ENCODE measurements at regions not wholly inside any gene's neighbourhood (a gene's known extent, or its start where the extent isn't known, plus 50 kb on each side); places are given as distances from the start of the nearest gene placed in this dataset.

- no peak for DNase-seq (ENCODE audit: low read depth)
Observed at GRCh38 chr10:108523016-108523800, 1358.7 kb upstream of the SORCS1 start.

GRCh38 chr10:108521827-108522492, 1357.5 kb upstream of the SORCS1 start:
- DNase-seq (ENCODE audit: low read depth), result no peak

GRCh38 chr10:108515821-108516220, 1351.3 kb upstream of the SORCS1 start:
- no peak for DNase-seq (ENCODE audit: low read depth)

- no peak for DNase-seq (ENCODE audit: low read depth)
Observed at GRCh38 chr10:108500396-108500795, 1335.9 kb upstream of the SORCS1 start.

- no peak for DNase-seq (ENCODE audit: low read depth)
Observed at GRCh38 chr10:108496106-108496505, 1331.6 kb upstream of the SORCS1 start.

GRCh38 chr10:108490944-108491343, 1326.4 kb upstream of the SORCS1 start:
- DNase-seq (ENCODE audit: low read depth), result no peak

GRCh38 chr10:108471420-108471819, 1306.9 kb upstream of the SORCS1 start:
- no peak for DNase-seq (ENCODE audit: low read depth)

- no peak for DNase-seq (ENCODE audit: low read depth)
Observed at GRCh38 chr10:108469940-108470339, 1305.4 kb upstream of the SORCS1 start.

- no peak for DNase-seq (ENCODE audit: low read depth)
Observed at GRCh38 chr10:108465871-108466641, 1301.5 kb upstream of the SORCS1 start.

- no peak for DNase-seq (ENCODE audit: low read depth)
Observed at GRCh38 chr10:108462005-108462404, 1297.5 kb upstream of the SORCS1 start.

GRCh38 chr10:108454793-108455192, 1290.3 kb upstream of the SORCS1 start:
- DNase-seq (ENCODE audit: low read depth), result no peak

GRCh38 chr10:108454224-108454623, 1289.7 kb upstream of the SORCS1 start:
- no peak for DNase-seq (ENCODE audit: low read depth)

GRCh38 chr10:108453166-108453565, 1288.7 kb upstream of the SORCS1 start:
- DNase-seq (ENCODE audit: low read depth), result no peak

GRCh38 chr10:108452533-108452932, 1288.0 kb upstream of the SORCS1 start:
- no peak for DNase-seq (ENCODE audit: low read depth)

- DNase-seq (ENCODE audit: low read depth), result no peak
Observed at GRCh38 chr10:108450280-108450679, 1285.8 kb upstream of the SORCS1 start.

- no peak for DNase-seq (ENCODE audit: low read depth)
Observed at GRCh38 chr10:108445746-108446145, 1281.2 kb upstream of the SORCS1 start.

GRCh38 chr10:108443636-108444035, 1279.1 kb upstream of the SORCS1 start:
- no peak for DNase-seq (ENCODE audit: low read depth)

- no peak for DNase-seq (ENCODE audit: low read depth)
Observed at GRCh38 chr10:108439397-108439796, 1274.9 kb upstream of the SORCS1 start.

- DNase-seq (ENCODE audit: low read depth), result no peak
Observed at GRCh38 chr10:108436096-108436495, 1271.6 kb upstream of the SORCS1 start.

GRCh38 chr10:108434559-108435252, 1270.2 kb upstream of the SORCS1 start:
- no peak for DNase-seq (ENCODE audit: low read depth)

GRCh38 chr10:108427146-108427545, 1262.6 kb upstream of the SORCS1 start:
- DNase-seq (ENCODE audit: low read depth), result no peak

- no peak for DNase-seq (ENCODE audit: low read depth)
Observed at GRCh38 chr10:108425283-108425964, 1260.9 kb upstream of the SORCS1 start.

All from HS-27A (cell line).